OCI-LY7 (cell line): ENCODE measurements at regions not wholly inside any gene's neighbourhood (a gene's known extent, or its start where the extent isn't known, plus 50 kb on each side); places are given as distances from the start of the nearest gene placed in this dataset.

ENCODE experiments used
- BruUV-seq: library from RNA; stranded (reverse); fragments of 400-500 nt; replicated peaks from 2 replicates; lab custom pipeline; 2021; lab: Mats Ljungman, UMichigan
- CTCF ChIA-PET: fragments of 300-600 bp; sonication (Branson Sonifier 250); formaldehyde crosslinking; loops from one replicate; lab custom pipeline; 2022; ENCODE audit warnings: antibody characterized with exemption; ENCODE audit not compliant: unreplicated experiment; lab: Charles Lee
- POLR2A ChIA-PET: fragments of 300-600 bp; sonication (Branson Sonifier 250); formaldehyde crosslinking; loops from one replicate; lab custom pipeline; 2022; ENCODE audit warnings: antibody characterized with exemption; lab: Charles Lee
- DNase-seq: peaks from one replicate; pipeline ENCODE4 v3.0.0-alpha.2; 2015; ENCODE audit warnings: low spot score
- H2AFZ ChIP-seq: fragments of 200-600 bp; sonication (generic), shearing (Covaris generic); 2 replicates; pipeline ENCODE4 v1.6.1; 2014; ENCODE audit warnings: mild to moderate bottlenecking, antibody characterized with exemption, low read length, moderate library complexity
- H3K27ac ChIP-seq: fragments of 200-600 bp; sonication (generic); 2 replicates; pipeline ENCODE4 v1.5.1; 2014; ENCODE audit warnings: mixed run types, low read depth, mild to moderate bottlenecking, moderate library complexity, low read length, inconsistent platforms; ENCODE audit not compliant: poor library complexity, severe bottlenecking
- H3K36me3 ChIP-seq: fragments of 200-600 bp; sonication (generic); 2 replicates; pipeline ENCODE4 v1.6.1; 2014; ENCODE audit warnings: mild to moderate bottlenecking, antibody characterized with exemption, low read length, moderate library complexity, mixed read lengths; ENCODE audit not compliant: insufficient read depth
- H3K4me1 ChIP-seq: fragments of 200-600 bp; sonication (generic); 2 replicates; pipeline ENCODE4 v1.5.1; 2014; ENCODE audit warnings: mild to moderate bottlenecking, low read length; ENCODE audit not compliant: insufficient read depth, poor library complexity, severe bottlenecking
- H3K4me2 ChIP-seq: fragments of 200-600 bp; sonication (generic); 2 replicates; pipeline ENCODE4 v1.6.1; 2014; ENCODE audit warnings: mild to moderate bottlenecking, low read length
- H3K4me3 ChIP-seq: fragments of 200-600 bp; sonication (generic); 2 replicates; pipeline ENCODE4 v1.5.1; 2014; ENCODE audit warnings: mild to moderate bottlenecking, low read depth, low read length; ENCODE audit not compliant: poor library complexity, severe bottlenecking
- H3K79me2 ChIP-seq: fragments of 200-600 bp; sonication (generic); 2 replicates; pipeline ENCODE4 v1.6.1; 2016; ENCODE audit warnings: low read depth, mild to moderate bottlenecking, low read length, moderate library complexity, mixed read lengths; ENCODE audit not compliant: insufficient read depth
- H3K9me2 ChIP-seq: fragments of 200-600 bp; sonication (generic); 2 replicates; pipeline ENCODE4 v1.6.1; 2016; ENCODE audit warnings: mild to moderate bottlenecking, low read length, mixed read lengths; ENCODE audit not compliant: insufficient read depth
- H3K9me3 ChIP-seq: fragments of 200-600 bp; sonication (generic); 2 replicates; pipeline ENCODE4 v1.6.1; 2014; ENCODE audit warnings: mild to moderate bottlenecking, mixed run types, low read length, mixed read lengths
- H4K20me1 ChIP-seq: fragments of 200-600 bp; sonication (generic); 2 replicates; pipeline ENCODE4 v1.6.1; 2014; ENCODE audit warnings: mild to moderate bottlenecking, antibody characterized with exemption, low read length, moderate library complexity, mixed read lengths; ENCODE audit not compliant: insufficient read depth
- CTCF ChIP-seq: fragments of 200-600 bp; sonication (generic); conservative IDR thresholded peaks from 2 replicates; pipeline ENCODE4 v1.5.1; 2014; ENCODE audit warnings: mild to moderate bottlenecking, antibody characterized with exemption, low read length, moderate library complexity, mixed read lengths
- EZH2phosphoT487 ChIP-seq: fragments of 200-600 bp; sonication (generic); IDR thresholded peaks from 2 replicates; pipeline ENCODE4 v1.6.1; 2018; ENCODE audit warnings: low read depth, borderline replicate concordance, mild to moderate bottlenecking, mixed run types, antibody characterized with exemption, low read length, moderate library complexity, mixed read lengths
- intact Hi-C: fragments of 100-400 bp; cut with micrococcal nuclease; formaldehyde crosslinking; loops from one replicate; pipeline ENCODE4 v1.10.0; 2022; ENCODE audit not compliant: unreplicated experiment

DNA sequence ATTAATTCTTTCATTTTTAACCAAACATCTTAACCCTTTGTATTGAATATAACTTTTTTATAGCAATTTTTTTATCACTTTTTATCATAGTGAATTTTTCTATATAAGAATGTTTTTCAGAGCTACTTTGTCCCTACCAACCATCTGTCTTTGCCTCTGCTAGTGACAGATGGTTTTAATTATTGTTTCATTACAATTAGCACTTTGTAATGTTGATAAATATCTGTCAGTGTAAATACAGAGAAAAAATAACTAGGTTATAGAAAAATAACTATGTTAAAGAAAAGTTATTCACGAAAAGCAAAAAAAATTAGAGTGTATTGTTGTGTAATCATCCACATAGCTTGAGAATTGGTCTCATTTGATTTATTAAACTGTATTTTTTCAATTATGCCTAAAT lies 91.0 kb upstream of the CDH19 start:
- ChIA-PET POLR2A (interaction anchor here (0.7 to 1.5 kb wide), 2 partner anchors 61 to 490 kb away, joined by 3 to 4 read pairs; no protein-coding TSS in a partner anchor), CTCF (no interaction called here)
- no peaks in the 10 kb centered on the region for H3K36me3 ChIP-seq
- no peak overlapping the region for H3K4me3 ChIP-seq
- no peaks in the 10 kb centered on the region for H3K79me2 ChIP-seq
- H3K9me2 ChIP-seq = no peaks in the 10 kb centered on the region
- no peaks in the 10 kb centered on the region for H3K9me3 ChIP-seq
- no peaks in the 10 kb centered on the region for H4K20me1 ChIP-seq
- intact Hi-C loops = no loop called here
- no TSS peak for BruUV-seq
- H2AFZ ChIP-seq = no peak overlapping the region
- H3K4me2 ChIP-seq = no peak overlapping the region
- no peak overlapping the region for H3K27ac ChIP-seq
- no peak for DNase-seq
- no peak for TF ChIP-seq CTCF
- TF ChIP-seq EZH2phosphoT487 = no peak
- no peaks in the 10 kb centered on the region for H3K4me1 ChIP-seq

GRCh38 chr18:66687635-66688034 lies 83.7 kb upstream of the CDH19 start:
- Histone ChIP-seq H3K9me3 (no peaks in the 10 kb centered on the region), H3K4me2 (no peak overlapping the region), H2AFZ (no peak overlapping the region), H3K36me3 (no peaks in the 10 kb centered on the region), H3K79me2 (no peaks in the 10 kb centered on the region), H3K27ac (no peak overlapping the region), H3K4me1 (no peaks in the 10 kb centered on the region), H4K20me1 (no peaks in the 10 kb centered on the region), H3K9me2 (no peaks in the 10 kb centered on the region), H3K4me3 (no peak overlapping the region)
- intact Hi-C loops = no loop called here
- BruUV-seq = no TSS peak
- CTCF ChIA-PET = no interaction called here
- POLR2A ChIA-PET = no interaction called here
- DNase-seq = no peak
- no peak for TF ChIP-seq CTCF
- no peak for TF ChIP-seq EZH2phosphoT487

- H3K4me1 ChIP-seq = no peaks in the 10 kb centered on the region
- POLR2A ChIA-PET = no interaction called here
- DNase-seq = no peak
- H3K9me2 ChIP-seq = no peaks in the 10 kb centered on the region
- CTCF ChIA-PET = no interaction called here
- intact Hi-C loops = no loop called here
- TF ChIP-seq CTCF (no peak), EZH2phosphoT487 (no peak)
- H3K27ac ChIP-seq = no peak overlapping the region
- H3K79me2 ChIP-seq = no peaks in the 10 kb centered on the region
- no peak overlapping the region for H2AFZ ChIP-seq
- no peaks in the 10 kb centered on the region for H3K9me3 ChIP-seq
- H4K20me1 ChIP-seq = no peaks in the 10 kb centered on the region
- no TSS peak for BruUV-seq
- no peak overlapping the region for H3K4me2 ChIP-seq
- no peaks in the 10 kb centered on the region for H3K36me3 ChIP-seq
- no peak overlapping the region for H3K4me3 ChIP-seq
These were observed 79.0 kb upstream of the CDH19 start for GRCh38 chr18:66682855-66683322.
